Epithelial cell of esophagus (primary cell): ENCODE measurements at regions not wholly inside any gene's neighbourhood (a gene's known extent, or its start where the extent isn't known, plus 50 kb on each side); places are given as distances from the start of the nearest gene placed in this dataset.

Experiments used
- DNase-seq: peaks from one replicate; pipeline ENCODE4 v3.0.0; 2010; ENCODE audit warnings: low read depth
- H3K4me3 ChIP-seq: 2 replicates; pipeline ENCODE4 v1.5.1; 2011; ENCODE audit warnings: mild to moderate bottlenecking, low read length, control low read depth
- TF ChIP-seq, protein P1 (sequence below): IDR thresholded peaks from 2 replicates; pipeline ENCODE4 v1.5.1; 2011; ENCODE audit warnings: low read depth, mild to moderate bottlenecking, low read length, control low read depth, inconsistent platforms; ENCODE audit not compliant: insufficient read depth; ENCODE audit errors: missing control alignments

DNA sequence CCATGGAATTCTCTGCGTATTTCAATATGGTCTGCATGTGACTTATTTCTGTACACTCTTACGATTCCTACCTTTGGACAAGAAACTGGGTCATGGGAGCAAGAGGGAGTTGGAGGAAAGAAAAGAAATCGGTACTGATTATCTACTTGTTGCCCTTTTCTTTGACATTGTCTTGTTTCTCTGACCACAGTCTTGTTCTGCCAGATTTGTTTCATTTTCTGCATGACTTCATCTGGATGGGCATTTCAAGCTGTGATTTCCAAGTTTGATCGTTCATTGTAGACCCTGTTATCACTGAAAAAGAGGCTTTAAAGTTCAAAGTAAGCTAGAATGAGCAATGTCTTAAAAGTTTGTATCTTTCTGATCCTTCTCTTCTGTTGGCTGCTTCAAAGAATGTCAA, 2186.3 kb upstream of the CELF4 start:
- DNase-seq: no peak
- TF ChIP-seq, protein P1, sequence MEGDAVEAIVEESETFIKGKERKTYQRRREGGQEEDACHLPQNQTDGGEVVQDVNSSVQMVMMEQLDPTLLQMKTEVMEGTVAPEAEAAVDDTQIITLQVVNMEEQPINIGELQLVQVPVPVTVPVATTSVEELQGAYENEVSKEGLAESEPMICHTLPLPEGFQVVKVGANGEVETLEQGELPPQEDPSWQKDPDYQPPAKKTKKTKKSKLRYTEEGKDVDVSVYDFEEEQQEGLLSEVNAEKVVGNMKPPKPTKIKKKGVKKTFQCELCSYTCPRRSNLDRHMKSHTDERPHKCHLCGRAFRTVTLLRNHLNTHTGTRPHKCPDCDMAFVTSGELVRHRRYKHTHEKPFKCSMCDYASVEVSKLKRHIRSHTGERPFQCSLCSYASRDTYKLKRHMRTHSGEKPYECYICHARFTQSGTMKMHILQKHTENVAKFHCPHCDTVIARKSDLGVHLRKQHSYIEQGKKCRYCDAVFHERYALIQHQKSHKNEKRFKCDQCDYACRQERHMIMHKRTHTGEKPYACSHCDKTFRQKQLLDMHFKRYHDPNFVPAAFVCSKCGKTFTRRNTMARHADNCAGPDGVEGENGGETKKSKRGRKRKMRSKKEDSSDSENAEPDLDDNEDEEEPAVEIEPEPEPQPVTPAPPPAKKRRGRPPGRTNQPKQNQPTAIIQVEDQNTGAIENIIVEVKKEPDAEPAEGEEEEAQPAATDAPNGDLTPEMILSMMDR: no peak
- H3K4me3 ChIP-seq: no peak overlapping the region

DNA sequence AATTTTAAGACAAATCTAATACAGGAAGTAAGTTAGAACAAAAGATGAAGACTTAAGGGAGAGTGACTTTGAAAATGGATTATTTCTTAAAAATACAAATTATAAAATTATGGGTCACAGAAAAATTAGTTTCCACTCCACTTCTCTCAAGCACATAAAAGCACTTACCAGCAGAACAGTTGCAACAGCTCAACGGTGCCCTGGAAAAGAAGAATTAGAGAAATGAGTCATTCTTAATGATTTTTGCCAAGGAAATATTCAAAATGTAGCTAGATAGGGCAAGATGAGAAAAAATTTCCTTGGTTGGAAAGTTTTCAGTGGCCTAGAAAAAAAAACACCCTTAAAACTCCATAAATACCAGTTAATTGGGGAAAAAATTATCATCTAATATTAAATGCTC, 2185.6 kb upstream of the CELF4 start:
- TF ChIP-seq, protein P1: no peak
- no peak for DNase-seq
- no peak overlapping the region for H3K4me3 ChIP-seq

DNA sequence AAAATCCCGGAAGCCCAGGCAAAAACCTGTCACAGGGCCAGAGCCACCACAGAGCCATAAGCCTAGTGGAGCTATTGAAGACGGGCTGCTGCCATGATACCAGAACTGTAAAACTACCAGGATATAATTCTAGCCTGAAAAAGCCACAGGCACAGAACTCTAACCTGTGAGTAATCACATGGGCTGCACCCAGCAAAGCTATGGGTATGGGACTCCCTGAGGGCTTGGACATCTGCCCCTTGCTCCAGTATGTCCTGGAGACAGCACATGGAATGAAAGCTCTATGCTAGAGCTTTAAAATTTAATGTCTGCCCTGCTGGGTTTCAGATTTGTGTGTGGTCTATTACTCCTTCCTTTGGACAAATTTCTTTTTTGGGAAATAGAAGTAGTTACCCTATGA, 2183.6 kb upstream of the CELF4 start:
- peak; percentile 11 for DNase-seq
- no peak overlapping the region for H3K4me3 ChIP-seq
- TF ChIP-seq, protein P1: no peak

GRCh38 chr18:39748727-39749126, 2183.1 kb upstream of the CELF4 start:
- H3K4me3 ChIP-seq: no peak overlapping the region
- TF ChIP-seq, protein P1: no peak
- no peak for DNase-seq

- DNase-seq: no peak
- TF ChIP-seq, protein P1: no peak
- no peak overlapping the region for H3K4me3 ChIP-seq
These were observed 2180.6 kb upstream of the CELF4 start for GRCh38 chr18:39746201-39746600.

- no peak overlapping the region for H3K4me3 ChIP-seq
- no peak for DNase-seq
- TF ChIP-seq, protein P1: no peak
These were observed 2177.9 kb upstream of the CELF4 start for GRCh38 chr18:39743463-39743862.

DNA sequence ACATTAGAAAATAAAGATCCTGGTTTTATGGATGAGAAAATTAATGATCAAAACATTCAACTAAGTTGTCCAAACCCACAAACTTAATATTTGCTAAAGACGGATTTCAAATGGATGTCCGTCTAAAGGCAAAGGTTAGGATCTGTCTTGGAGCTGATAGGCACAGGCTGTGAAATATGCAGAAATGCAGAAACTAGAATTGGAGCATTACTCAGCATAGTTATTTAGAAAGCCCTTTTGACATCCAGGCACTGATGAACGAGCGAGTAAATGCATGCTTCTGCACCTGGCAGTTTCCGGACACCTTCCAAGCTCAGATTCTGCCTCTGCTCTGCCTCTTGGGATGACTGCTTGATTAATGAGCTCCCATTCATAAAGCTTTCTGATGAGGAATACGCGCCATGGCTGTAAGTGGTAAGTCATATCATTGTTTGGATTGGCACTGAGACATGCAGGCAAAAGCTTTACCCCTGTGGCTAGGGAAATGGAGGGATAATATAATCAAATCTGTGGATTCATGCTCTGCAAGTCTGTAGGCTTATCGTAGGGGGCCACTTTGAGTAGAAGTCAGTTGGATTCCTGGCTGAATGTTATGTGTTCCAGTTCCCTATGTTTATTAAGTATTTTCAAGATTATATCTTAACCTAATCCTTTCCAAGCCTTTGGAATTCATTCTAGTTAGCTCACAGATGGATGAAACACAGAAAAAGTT, 2176.3 kb upstream of the CELF4 start:
- H3K4me3 ChIP-seq: no peak overlapping the region
- peak; percentile 90 for DNase-seq
- TF ChIP-seq, protein P1: no peak
